SIG-M5 treated with dmso at 0.1 percent for 504 hours (cell line): ENCODE measurements at regions not wholly inside any gene's neighbourhood (a gene's known extent, or its start where the extent isn't known, plus 50 kb on each side); places are given as distances from the start of the nearest gene placed in this dataset.
"Not testable (repeated sequence)": the region's sequence is repeated elsewhere in the genome, so short reads cannot be mapped to it uniquely, and the experiment has no call there.

ENCODE experiments used
- DNase-seq: peaks from one replicate; lab custom pipeline; 2025; ENCODE audit not compliant: unreplicated experiment; lab: John Stamatoyannopoulos, UW

- DNase-seq, result not testable (repeated sequence)
Measured at GRCh38 chr14:106359157-106359887, 832.9 kb downstream of the TMEM121 start.

- DNase-seq, result not testable (repeated sequence)
Measured at GRCh38 chr14:106365371-106365770, 839.0 kb downstream of the TMEM121 start.

GRCh38 chr14:106365894-106366293 is 839.5 kb downstream of the TMEM121 start:
- DNase-seq, result not testable (repeated sequence)

GRCh38 chr14:106366971-106367370 is 840.6 kb downstream of the TMEM121 start:
- DNase-seq, result not testable (repeated sequence)

GRCh38 chr14:106369456-106369855 is 843.1 kb downstream of the TMEM121 start:
- not testable (repeated sequence) for DNase-seq

- DNase-seq, result peak; percentile 13
Measured at GRCh38 chr14:106372870-106373652, 846.7 kb downstream of the TMEM121 start.

- DNase-seq, result not testable (repeated sequence)
Measured at GRCh38 chr14:106373653-106374110, 847.3 kb downstream of the TMEM121 start.

GRCh38 chr14:106377432-106377831 is 851.0 kb downstream of the TMEM121 start:
- no peak for DNase-seq

- DNase-seq, result no peak
Measured at GRCh38 chr14:106378191-106378590, 851.8 kb downstream of the TMEM121 start.

- no peak for DNase-seq
Measured at GRCh38 chr14:106380740-106381139, 854.4 kb downstream of the TMEM121 start.

- not testable (repeated sequence) for DNase-seq
Measured at GRCh38 chr14:106389186-106389585, 862.8 kb downstream of the TMEM121 start.

- no peak for DNase-seq
Measured at GRCh38 chr14:106390401-106390800, 864.0 kb downstream of the TMEM121 start.

GRCh38 chr14:106390947-106391346 is 864.6 kb downstream of the TMEM121 start:
- DNase-seq, result no peak

GRCh38 chr14:106393742-106394141 is 867.4 kb downstream of the TMEM121 start:
- DNase-seq, result no peak

GRCh38 chr14:106395456-106396050 is 869.2 kb downstream of the TMEM121 start:
- DNase-seq, result no peak

GRCh38 chr14:106396999-106397398 is 870.6 kb downstream of the TMEM121 start:
- DNase-seq, result no peak

GRCh38 chr14:106398931-106399331 is 872.5 kb downstream of the TMEM121 start:
- DNase-seq, result not testable (repeated sequence)

- not testable (repeated sequence) for DNase-seq
Measured at GRCh38 chr14:106401316-106401715, 874.9 kb downstream of the TMEM121 start.

- not testable (repeated sequence) for DNase-seq
Measured at GRCh38 chr14:106410229-106410628, 883.8 kb downstream of the TMEM121 start.

GRCh38 chr14:106414464-106414863 is 888.1 kb downstream of the TMEM121 start:
- no peak for DNase-seq

GRCh38 chr14:106417224-106418049 is 891.1 kb downstream of the TMEM121 start:
- DNase-seq, result peak; percentile 18
